HCT116 (cell line): ENCODE measurements at regions not wholly inside any gene's neighbourhood (a gene's known extent, or its start where the extent isn't known, plus 50 kb on each side); places are given as distances from the start of the nearest gene placed in this dataset.

Experiments used
- ATAC-seq: fragments of 200-7000 bp; cut with Tn5 transposase; 2 replicates; pipeline ENCODE4 v1.9.1; 2020; ENCODE audit warnings: mild to moderate bottlenecking, moderate library complexity
- BruUV-seq: library from RNA; stranded (reverse); fragments of 400-500 nt; replicated peaks from 2 replicates; lab custom pipeline; 2021; lab: Mats Ljungman, UMichigan
- CTCF ChIA-PET: fragments of 300-600 bp; sonication (Branson Sonifier 250); formaldehyde crosslinking; loops from one replicate; lab custom pipeline; 2021; ENCODE audit warnings: antibody characterized with exemption; lab: Charles Lee
- POLR2A ChIA-PET: fragments of 300-600, 350-600 bp; sonication (Branson Sonifier 250); formaldehyde crosslinking; loops from one replicate; lab custom pipeline; 2021; ENCODE audit warnings: antibody characterized with exemption; lab: Charles Lee
- RAD21 ChIA-PET, 2 experiments: fragments of 300-600 bp; sonication (Branson Sonifier 250); formaldehyde crosslinking; loops; one replicate each; lab custom pipeline; 2023; ENCODE audit warnings: low total read pairs in 2 of 2; ENCODE audit not compliant: uncharacterized antibody in 2 of 2, unreplicated experiment in 2 of 2, low non-redundant PET in 1 of 2; lab: Charles Lee
- DNase-seq: peaks from one replicate; pipeline ENCODE4 v3.0.0-alpha.2; 2010; ENCODE audit warnings: low read depth, low spot score
- H2AFZ ChIP-seq: fragments of 200-600 bp; shearing (Covaris generic), sonication (generic); 2 replicates; pipeline ENCODE4 v1.6.1; 2017; ENCODE audit warnings: low read depth, mixed run types, mixed read lengths, antibody characterized with exemption, low read length; ENCODE audit not compliant: poor library complexity, severe bottlenecking
- H3K27ac ChIP-seq: 2 replicates; pipeline ENCODE4 v1.5.1; 2012; ENCODE audit warnings: low read depth, low read length
- H3K27me3 ChIP-seq: fragments of 200-600 bp; sonication (generic); 2 replicates; pipeline ENCODE4 v1.6.1; 2016; ENCODE audit warnings: mixed run types, low read length, mixed read lengths; ENCODE audit not compliant: insufficient read depth
- H3K36me3 ChIP-seq, 2 experiments: fragments of 200-500 bp in 1 of 2; fragments of 200-600 bp in 1 of 2; sonication (Bioruptor generic) in 1 of 2; sonication (generic) in 1 of 2; 2 replicates each; pipeline versions ENCODE4 v1.5.1 to v1.6.1; 2014 to 2016; ENCODE audit warnings: low read length in 2 of 2, inconsistent platforms in 1 of 2, mixed read lengths in 1 of 2, mixed run types in 1 of 2; ENCODE audit not compliant: insufficient read depth in 2 of 2, control insufficient read depth in 1 of 2
- H3K4me1 ChIP-seq, 2 experiments: fragments of 200-600 bp in 1 of 2; sonication (generic) in 1 of 2; 2 replicates each; pipeline versions ENCODE4 v1.5.1 to v1.6.1; 2012 to 2017; ENCODE audit warnings: low read length in 2 of 2, inconsistent platforms in 1 of 2, mild to moderate bottlenecking in 1 of 2, mixed read lengths in 1 of 2, mixed run types in 1 of 2, moderate library complexity in 1 of 2; ENCODE audit not compliant: insufficient read depth in 2 of 2, control insufficient read depth in 1 of 2
- H3K4me2 ChIP-seq: fragments of 200-600 bp; sonication (generic); 2 replicates; pipeline ENCODE4 v1.6.1; 2017; ENCODE audit warnings: mixed run types, low read length, mixed read lengths
- H3K4me3 ChIP-seq, 2 experiments: fragments of 200-600 bp in 1 of 2; sonication (generic) in 1 of 2; replicated peaks in 1 of 2; 2 replicates each; pipeline ENCODE4 v1.5.1; 2011 to 2016; ENCODE audit warnings: low read length in 2 of 2, control low read depth in 1 of 2, low read depth in 1 of 2, mild to moderate bottlenecking in 1 of 2, mixed read lengths in 1 of 2, mixed run types in 1 of 2
- H3K79me2 ChIP-seq: fragments of 200-600 bp; sonication (generic); 2 replicates; pipeline ENCODE4 v1.6.1; 2017; ENCODE audit warnings: mild to moderate bottlenecking, mixed run types, low read length, moderate library complexity, mixed read lengths; ENCODE audit not compliant: insufficient read depth
- H3K9ac ChIP-seq: fragments of 200-600 bp; sonication (generic); 2 replicates; pipeline ENCODE4 v1.6.1; 2016; ENCODE audit warnings: low read length, mixed read lengths
- H3K9me2 ChIP-seq: fragments of 200-600 bp; sonication (generic), shearing (Covaris generic); 2 replicates; pipeline ENCODE4 v1.6.1; 2017; ENCODE audit warnings: mixed run types, mild to moderate bottlenecking, moderate library complexity; ENCODE audit not compliant: insufficient read depth
- H3K9me3 ChIP-seq, 2 experiments: fragments of 200-500 bp in 1 of 2; fragments of 200-600 bp in 1 of 2; sonication (Bioruptor generic) in 1 of 2; sonication (generic) in 1 of 2; 2 replicates each; pipeline ENCODE4 v1.6.1; 2014 to 2017; ENCODE audit warnings: low read length in 2 of 2, mixed read lengths in 2 of 2, inconsistent platforms in 1 of 2, low read depth in 1 of 2, mild to moderate bottlenecking in 1 of 2, mixed run types in 1 of 2, moderate library complexity in 1 of 2; ENCODE audit not compliant: control insufficient read depth in 1 of 2, insufficient read depth in 1 of 2
- H4K20me1 ChIP-seq: fragments of 200-600 bp; sonication (generic), shearing (Covaris generic); 2 replicates; pipeline ENCODE4 v1.6.1; 2017; ENCODE audit warnings: mixed run types, mild to moderate bottlenecking, moderate library complexity; ENCODE audit not compliant: insufficient read depth
- CEBPB ChIP-seq: IDR thresholded peaks from 2 replicates; pipeline ENCODE4 v1.6.1; 2012; ENCODE audit warnings: low read depth
- EGR1 ChIP-seq: IDR thresholded peaks from 2 replicates; pipeline ENCODE4 v1.6.1; 2012; ENCODE audit warnings: low read depth
- ELF1 ChIP-seq: IDR thresholded peaks from 2 replicates; pipeline ENCODE4 v1.6.1; 2012; ENCODE audit warnings: low read depth, borderline replicate concordance
- EZH2 ChIP-seq: fragments of 200-600 bp; sonication (generic); IDR thresholded peaks from 2 replicates; pipeline ENCODE4 v1.6.1; 2017; ENCODE audit warnings: antibody characterized with exemption, mixed run types
- FOSL1 ChIP-seq: IDR thresholded peaks from 2 replicates; pipeline ENCODE4 v1.6.1; 2012; ENCODE audit warnings: low read depth
- JUND ChIP-seq: IDR thresholded peaks from 2 replicates; pipeline ENCODE4 v1.6.1; 2012
- POLR2A ChIP-seq: IDR thresholded peaks from 2 replicates; pipeline ENCODE4 v1.7.0; 2011; ENCODE audit warnings: borderline replicate concordance; ENCODE audit not compliant: insufficient read depth, insufficient read length; ENCODE audit errors: extremely low read depth
- RAD21 ChIP-seq: IDR thresholded peaks from 2 replicates; pipeline ENCODE4 v1.6.1; 2012; ENCODE audit warnings: low read depth, mild to moderate bottlenecking
- SIN3A ChIP-seq: IDR thresholded peaks from 2 replicates; pipeline ENCODE4 v1.6.1; 2012; ENCODE audit warnings: low read depth
- SP1 ChIP-seq: IDR thresholded peaks from 2 replicates; pipeline ENCODE4 v1.6.1; 2012; ENCODE audit warnings: low read depth
- SRF ChIP-seq: IDR thresholded peaks from 2 replicates; pipeline ENCODE4 v1.6.1; 2012; ENCODE audit warnings: low read depth
- YY1 ChIP-seq: IDR thresholded peaks from 2 replicates; pipeline ENCODE4 v1.6.1; 2011; ENCODE audit warnings: low read length, low read depth, moderate library complexity, mild to moderate bottlenecking; ENCODE audit not compliant: insufficient replicate concordance; ENCODE audit errors: extremely low read depth
- ZFX ChIP-seq: fragments of 450-650 bp; IDR thresholded peaks from 2 replicates; pipeline ENCODE4 v1.6.1; 2017
- intact Hi-C: fragments of 100-400 bp; cut with micrococcal nuclease; formaldehyde crosslinking; loops from 2 replicates; pipeline ENCODE4 v1.10.0; 2022
- TF ChIP-seq, protein P1 (sequence below): IDR thresholded peaks from 2 replicates; pipeline ENCODE4 v1.6.1; 2012; ENCODE audit warnings: low read depth
- TF ChIP-seq, protein P2 (sequence below): IDR thresholded peaks from 2 replicates; pipeline ENCODE4 v1.6.1; 2012
- TF ChIP-seq, protein P3 (sequence below), 3 experiments: fragments of 200-600 bp in 1 of 3; sonication (generic) in 1 of 3; IDR thresholded peaks in 2 of 3; conservative IDR thresholded peaks in 1 of 3; 2 replicates each; pipeline ENCODE4 v1.5.1; 2012 to 2017; ENCODE audit warnings: low read depth in 2 of 3, low read length in 2 of 3, antibody characterized with exemption in 1 of 3, borderline replicate concordance in 1 of 3, control low read depth in 1 of 3, mild to moderate bottlenecking in 1 of 3, mixed read lengths in 1 of 3, mixed run types in 1 of 3, moderate library complexity in 1 of 3; ENCODE audit not compliant: insufficient read depth in 1 of 3
- TF ChIP-seq, protein P4 (sequence below): IDR thresholded peaks from 2 replicates; pipeline ENCODE4 v1.6.1; 2011; ENCODE audit warnings: mild to moderate bottlenecking, low read length, moderate library complexity; ENCODE audit not compliant: insufficient replicate concordance; ENCODE audit errors: extremely low read depth
- TF ChIP-seq, protein P5 (sequence below): IDR thresholded peaks from 2 replicates; pipeline ENCODE4 v1.6.1; 2012

DNA sequence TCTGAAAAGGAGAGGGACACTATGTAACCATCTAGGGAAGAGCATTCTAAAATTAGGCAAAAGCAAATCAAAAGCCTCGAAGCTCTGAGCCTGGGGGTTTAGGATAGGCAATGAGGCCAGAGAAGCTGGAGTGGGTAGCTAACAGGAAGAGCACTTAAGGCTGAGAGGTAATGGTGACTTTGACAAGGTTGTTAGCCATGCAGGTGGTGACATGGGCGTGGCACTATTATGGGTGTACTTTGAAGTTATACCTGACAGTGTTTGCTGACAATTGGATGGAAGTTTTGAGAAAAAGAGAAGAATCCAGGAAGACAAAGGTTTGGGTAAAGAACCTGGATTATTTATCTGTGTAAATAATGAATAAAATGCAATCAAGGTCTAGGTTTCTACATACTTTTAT, 383.0 kb upstream of the SEMA3C start:
- POLR2A ChIA-PET: no interaction called here
- H3K4me3 ChIP-seq: no peak overlapping the region
- no peaks in the 10 kb centered on the region for H4K20me1 ChIP-seq
- H3K9me3 ChIP-seq: no peaks in the 10 kb centered on the region
- H3K79me2 ChIP-seq: no peaks in the 10 kb centered on the region
- H3K4me1 ChIP-seq: peaks cover 17 to 20% of the 10 kb centered on the region in 2 experiments; a peak in 3 of 4 replicates
- TF ChIP-seq FOSL1: no peak
- no peak for TF ChIP-seq EZH2
- TF ChIP-seq POLR2A: no peak
- no peak for TF ChIP-seq SRF
- TF ChIP-seq RAD21: no peak
- no peak for TF ChIP-seq ELF1
- TF ChIP-seq JUND: no peak
- TF ChIP-seq, protein P1, sequence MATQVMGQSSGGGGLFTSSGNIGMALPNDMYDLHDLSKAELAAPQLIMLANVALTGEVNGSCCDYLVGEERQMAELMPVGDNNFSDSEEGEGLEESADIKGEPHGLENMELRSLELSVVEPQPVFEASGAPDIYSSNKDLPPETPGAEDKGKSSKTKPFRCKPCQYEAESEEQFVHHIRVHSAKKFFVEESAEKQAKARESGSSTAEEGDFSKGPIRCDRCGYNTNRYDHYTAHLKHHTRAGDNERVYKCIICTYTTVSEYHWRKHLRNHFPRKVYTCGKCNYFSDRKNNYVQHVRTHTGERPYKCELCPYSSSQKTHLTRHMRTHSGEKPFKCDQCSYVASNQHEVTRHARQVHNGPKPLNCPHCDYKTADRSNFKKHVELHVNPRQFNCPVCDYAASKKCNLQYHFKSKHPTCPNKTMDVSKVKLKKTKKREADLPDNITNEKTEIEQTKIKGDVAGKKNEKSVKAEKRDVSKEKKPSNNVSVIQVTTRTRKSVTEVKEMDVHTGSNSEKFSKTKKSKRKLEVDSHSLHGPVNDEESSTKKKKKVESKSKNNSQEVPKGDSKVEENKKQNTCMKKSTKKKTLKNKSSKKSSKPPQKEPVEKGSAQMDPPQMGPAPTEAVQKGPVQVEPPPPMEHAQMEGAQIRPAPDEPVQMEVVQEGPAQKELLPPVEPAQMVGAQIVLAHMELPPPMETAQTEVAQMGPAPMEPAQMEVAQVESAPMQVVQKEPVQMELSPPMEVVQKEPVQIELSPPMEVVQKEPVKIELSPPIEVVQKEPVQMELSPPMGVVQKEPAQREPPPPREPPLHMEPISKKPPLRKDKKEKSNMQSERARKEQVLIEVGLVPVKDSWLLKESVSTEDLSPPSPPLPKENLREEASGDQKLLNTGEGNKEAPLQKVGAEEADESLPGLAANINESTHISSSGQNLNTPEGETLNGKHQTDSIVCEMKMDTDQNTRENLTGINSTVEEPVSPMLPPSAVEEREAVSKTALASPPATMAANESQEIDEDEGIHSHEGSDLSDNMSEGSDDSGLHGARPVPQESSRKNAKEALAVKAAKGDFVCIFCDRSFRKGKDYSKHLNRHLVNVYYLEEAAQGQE: no peak
- no peak for TF ChIP-seq YY1
- TF ChIP-seq, protein P2, sequence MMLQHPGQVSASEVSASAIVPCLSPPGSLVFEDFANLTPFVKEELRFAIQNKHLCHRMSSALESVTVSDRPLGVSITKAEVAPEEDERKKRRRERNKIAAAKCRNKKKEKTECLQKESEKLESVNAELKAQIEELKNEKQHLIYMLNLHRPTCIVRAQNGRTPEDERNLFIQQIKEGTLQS: no peak
- no peak for TF ChIP-seq CEBPB
- TF ChIP-seq ZFX: no peak
- TF ChIP-seq SIN3A: no peak
- TF ChIP-seq SP1: no peak
- TF ChIP-seq, protein P3, sequence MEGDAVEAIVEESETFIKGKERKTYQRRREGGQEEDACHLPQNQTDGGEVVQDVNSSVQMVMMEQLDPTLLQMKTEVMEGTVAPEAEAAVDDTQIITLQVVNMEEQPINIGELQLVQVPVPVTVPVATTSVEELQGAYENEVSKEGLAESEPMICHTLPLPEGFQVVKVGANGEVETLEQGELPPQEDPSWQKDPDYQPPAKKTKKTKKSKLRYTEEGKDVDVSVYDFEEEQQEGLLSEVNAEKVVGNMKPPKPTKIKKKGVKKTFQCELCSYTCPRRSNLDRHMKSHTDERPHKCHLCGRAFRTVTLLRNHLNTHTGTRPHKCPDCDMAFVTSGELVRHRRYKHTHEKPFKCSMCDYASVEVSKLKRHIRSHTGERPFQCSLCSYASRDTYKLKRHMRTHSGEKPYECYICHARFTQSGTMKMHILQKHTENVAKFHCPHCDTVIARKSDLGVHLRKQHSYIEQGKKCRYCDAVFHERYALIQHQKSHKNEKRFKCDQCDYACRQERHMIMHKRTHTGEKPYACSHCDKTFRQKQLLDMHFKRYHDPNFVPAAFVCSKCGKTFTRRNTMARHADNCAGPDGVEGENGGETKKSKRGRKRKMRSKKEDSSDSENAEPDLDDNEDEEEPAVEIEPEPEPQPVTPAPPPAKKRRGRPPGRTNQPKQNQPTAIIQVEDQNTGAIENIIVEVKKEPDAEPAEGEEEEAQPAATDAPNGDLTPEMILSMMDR (IDR thresholded peaks at IDR 0.05 in 2 of 3, conservative IDR thresholded peaks at IDR 0.05 in 1 of 3; ENCODE audit: borderline replicate concordance in 1 of 3, insufficient read depth in 1 of 3, low read depth in 2 of 3, low read length in 2 of 3): no peak
- no peak for TF ChIP-seq EGR1
- TF ChIP-seq, protein P4, sequence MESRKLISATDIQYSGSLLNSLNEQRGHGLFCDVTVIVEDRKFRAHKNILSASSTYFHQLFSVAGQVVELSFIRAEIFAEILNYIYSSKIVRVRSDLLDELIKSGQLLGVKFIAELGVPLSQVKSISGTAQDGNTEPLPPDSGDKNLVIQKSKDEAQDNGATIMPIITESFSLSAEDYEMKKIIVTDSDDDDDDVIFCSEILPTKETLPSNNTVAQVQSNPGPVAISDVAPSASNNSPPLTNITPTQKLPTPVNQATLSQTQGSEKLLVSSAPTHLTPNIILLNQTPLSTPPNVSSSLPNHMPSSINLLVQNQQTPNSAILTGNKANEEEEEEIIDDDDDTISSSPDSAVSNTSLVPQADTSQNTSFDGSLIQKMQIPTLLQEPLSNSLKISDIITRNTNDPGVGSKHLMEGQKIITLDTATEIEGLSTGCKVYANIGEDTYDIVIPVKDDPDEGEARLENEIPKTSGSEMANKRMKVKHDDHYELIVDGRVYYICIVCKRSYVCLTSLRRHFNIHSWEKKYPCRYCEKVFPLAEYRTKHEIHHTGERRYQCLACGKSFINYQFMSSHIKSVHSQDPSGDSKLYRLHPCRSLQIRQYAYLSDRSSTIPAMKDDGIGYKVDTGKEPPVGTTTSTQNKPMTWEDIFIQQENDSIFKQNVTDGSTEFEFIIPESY: no peak
- TF ChIP-seq, protein P5, sequence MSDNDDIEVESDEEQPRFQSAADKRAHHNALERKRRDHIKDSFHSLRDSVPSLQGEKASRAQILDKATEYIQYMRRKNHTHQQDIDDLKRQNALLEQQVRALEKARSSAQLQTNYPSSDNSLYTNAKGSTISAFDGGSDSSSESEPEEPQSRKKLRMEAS: no peak
- TF ChIP-seq, all 23 proteins: peak for 0
- no peak for DNase-seq
- ATAC-seq: no peak
- RAD21 ChIA-PET: no interaction called here
- intact Hi-C loops: no loop called here
- Histone ChIP-seq H2AFZ (no peak overlapping the region), H3K9ac (no peak overlapping the region), H3K4me2 (no peak overlapping the region), H3K9me2 (no peaks in the 10 kb centered on the region), H3K27me3 (no peaks in the 10 kb centered on the region), H3K36me3 (no peaks in the 10 kb centered on the region), H3K27ac (no peak overlapping the region)
- CTCF ChIA-PET: no interaction called here
- BruUV-seq: no TSS peak
